Esophagus squamous epithelium (tissue), 5 donors: ENCODE measurements at regions not wholly inside any gene's neighbourhood (a gene's known extent, or its start where the extent isn't known, plus 50 kb on each side); places are given as distances from the start of the nearest gene placed in this dataset.

Experiments
- DNase-seq: peaks from one replicate; lab custom pipeline; 2025; lab: John Stamatoyannopoulos, UW
- H3K27ac ChIP-seq, 4 donors: fragments of 200-600 bp; sonication (generic); one replicate each; pipeline ENCODE4 v1.5.1; 2016 to 2019; ENCODE audit warnings: mild to moderate bottlenecking in 1 of 4
- H3K27me3 ChIP-seq, 4 donors: fragments of 200-600 bp; sonication (generic); 1 replicate in 3 of 4; 2 replicates in 1 of 4; pipeline versions ENCODE4 v1.5.1 to v1.6.0; 2017 to 2021; ENCODE audit warnings: antibody characterized with exemption in 1 of 4
- H3K36me3 ChIP-seq, 3 donors: fragments of 200-600 bp; sonication (generic); one replicate each; pipeline ENCODE4 v1.5.1; 2016 to 2019
- H3K4me1 ChIP-seq, 3 donors: fragments of 200-600 bp; sonication (generic); one replicate each; pipeline ENCODE4 v1.5.1; 2017 to 2019
- H3K4me3 ChIP-seq, 4 donors: fragments of 200-600 bp; sonication (generic); 1 replicate in 3 of 4; 2 replicates in 1 of 4; pipeline ENCODE4 v1.5.1; 2016 to 2019; ENCODE audit warnings: mild to moderate bottlenecking in 2 of 4, moderate library complexity in 1 of 4
- H3K9me3 ChIP-seq, 3 donors: fragments of 200-600 bp; sonication (generic); one replicate each; pipeline ENCODE4 v1.5.1; 2016 to 2019
- POLR2A ChIP-seq, 4 donors: fragments of 450-650 bp; IDR thresholded peaks; one replicate each; pipeline ENCODE4 v1.6.1; 2017; ENCODE audit warnings: antibody characterized with exemption in 4 of 4, mild to moderate bottlenecking in 4 of 4, moderate library complexity in 3 of 4
- WGBS, 2 donors: methylation state at CpG; one replicate each; pipeline ENCODE4 v1.1.5; 2018; 5-methylcytosine and 5-hydroxymethylcytosine counted together
- intact Hi-C: fragments of 100-400 bp; cut with DNase I; formaldehyde crosslinking; loops from one replicate; pipeline ENCODE4 v1.15.0; 2022
- TF ChIP-seq, protein P1 (sequence below), 6 experiments: fragments of 450-650 bp in 4 of 6; fragments of 200-600 bp in 2 of 6; sonication (generic) in 2 of 6; IDR thresholded peaks; one replicate each; pipeline ENCODE4 v1.5.1; 2016 to 2019; ENCODE audit warnings: antibody characterized with exemption in 6 of 6, mild to moderate bottlenecking in 4 of 6, moderate library complexity in 4 of 6
- donor health status: DM: yes; HTN: yes; CAD: no.

- intact Hi-C loops: no loop called here
- H3K4me3 ChIP-seq: no peak overlapping the region
- no peak for DNase-seq
- no peaks in the 10 kb centered on the region for H3K27me3 ChIP-seq
- H3K9me3 ChIP-seq: no peaks in the 10 kb centered on the region
- H3K36me3 ChIP-seq: no peaks in the 10 kb centered on the region
- TF ChIP-seq, protein P1, sequence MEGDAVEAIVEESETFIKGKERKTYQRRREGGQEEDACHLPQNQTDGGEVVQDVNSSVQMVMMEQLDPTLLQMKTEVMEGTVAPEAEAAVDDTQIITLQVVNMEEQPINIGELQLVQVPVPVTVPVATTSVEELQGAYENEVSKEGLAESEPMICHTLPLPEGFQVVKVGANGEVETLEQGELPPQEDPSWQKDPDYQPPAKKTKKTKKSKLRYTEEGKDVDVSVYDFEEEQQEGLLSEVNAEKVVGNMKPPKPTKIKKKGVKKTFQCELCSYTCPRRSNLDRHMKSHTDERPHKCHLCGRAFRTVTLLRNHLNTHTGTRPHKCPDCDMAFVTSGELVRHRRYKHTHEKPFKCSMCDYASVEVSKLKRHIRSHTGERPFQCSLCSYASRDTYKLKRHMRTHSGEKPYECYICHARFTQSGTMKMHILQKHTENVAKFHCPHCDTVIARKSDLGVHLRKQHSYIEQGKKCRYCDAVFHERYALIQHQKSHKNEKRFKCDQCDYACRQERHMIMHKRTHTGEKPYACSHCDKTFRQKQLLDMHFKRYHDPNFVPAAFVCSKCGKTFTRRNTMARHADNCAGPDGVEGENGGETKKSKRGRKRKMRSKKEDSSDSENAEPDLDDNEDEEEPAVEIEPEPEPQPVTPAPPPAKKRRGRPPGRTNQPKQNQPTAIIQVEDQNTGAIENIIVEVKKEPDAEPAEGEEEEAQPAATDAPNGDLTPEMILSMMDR (IDR thresholded peaks at IDR 0.05): no peak
- TF ChIP-seq POLR2A (IDR thresholded peaks at IDR 0.05): no peak
- no peaks in the 10 kb centered on the region for H3K4me1 ChIP-seq
- no peak overlapping the region for H3K27ac ChIP-seq
- 91 to 92% methylated on average over 5 to 8 of the region's 10 CpGs for WGBS, 2 donors
These were observed 135.9 kb upstream of the ASB18 start for GRCh38 chr2:236400046-236400574.

GRCh38 chr2:236400594-236401360 lies 136.6 kb upstream of the ASB18 start:
- no peak for DNase-seq
- 85 to 93% methylated on average over 12 to 14 of the region's 20 CpGs for WGBS, 2 donors
- Histone ChIP-seq H3K9me3 (no peaks in the 10 kb centered on the region), H3K4me1 (no peaks in the 10 kb centered on the region), H3K27me3 (no peaks in the 10 kb centered on the region), H3K4me3 (no peak overlapping the region), H3K36me3 (no peaks in the 10 kb centered on the region), H3K27ac (no peak overlapping the region)
- intact Hi-C loops: no loop called here
- TF ChIP-seq, protein P1 (IDR thresholded peaks at IDR 0.05): no peak
- no peak for TF ChIP-seq POLR2A (IDR thresholded peaks at IDR 0.05)

DNA sequence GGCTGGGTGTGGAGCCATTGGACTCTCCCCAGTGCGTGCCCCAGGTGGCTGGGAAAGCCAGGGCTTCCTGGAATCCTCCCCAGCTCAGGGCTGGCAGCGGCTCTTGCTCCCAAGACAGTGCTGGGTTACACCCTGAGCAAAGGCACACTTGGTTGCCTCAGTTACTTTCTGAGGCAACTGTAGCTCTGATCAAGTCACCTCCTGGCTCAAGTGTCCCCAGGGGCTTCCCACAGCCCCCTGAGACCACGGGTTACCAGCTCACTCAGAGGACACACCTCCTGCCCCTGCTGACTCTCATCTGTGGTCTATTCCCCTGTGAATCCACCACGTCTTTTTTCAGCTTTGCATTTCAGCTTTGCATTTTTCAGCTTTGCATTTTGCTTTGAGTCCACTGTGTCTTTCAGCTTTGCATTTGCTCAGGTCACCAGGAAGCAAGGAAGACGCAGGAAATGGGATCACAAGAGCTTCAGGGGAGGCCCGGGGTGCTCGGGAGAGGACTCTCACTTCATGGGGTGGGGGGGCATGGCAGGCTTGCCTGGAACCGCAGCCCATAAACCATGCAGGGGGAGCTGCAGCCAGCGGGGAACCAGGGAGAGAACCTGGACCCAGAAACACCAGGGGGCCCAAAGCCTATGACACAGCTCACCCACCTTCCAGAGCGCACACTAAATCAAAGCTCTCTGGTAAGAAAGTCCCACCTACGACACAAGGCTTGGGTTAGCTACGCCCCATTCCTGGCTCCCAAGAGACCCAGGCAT lies 138.0 kb upstream of the ASB18 start:
- 56 to 70% methylated on average over 6 to 7 of the region's 12 CpGs for WGBS, 2 donors
- Histone ChIP-seq H3K27me3 (no peaks in the 10 kb centered on the region), H3K4me3 (no peak overlapping the region), H3K9me3 (no peaks in the 10 kb centered on the region), H3K27ac (no peak overlapping the region), H3K36me3 (no peaks in the 10 kb centered on the region), H3K4me1 (no peaks in the 10 kb centered on the region)
- no peak for DNase-seq
- TF ChIP-seq, protein P1 (IDR thresholded peaks at IDR 0.05): no peak
- no peak for TF ChIP-seq POLR2A (IDR thresholded peaks at IDR 0.05)
- intact Hi-C loops: no loop called here

DNA sequence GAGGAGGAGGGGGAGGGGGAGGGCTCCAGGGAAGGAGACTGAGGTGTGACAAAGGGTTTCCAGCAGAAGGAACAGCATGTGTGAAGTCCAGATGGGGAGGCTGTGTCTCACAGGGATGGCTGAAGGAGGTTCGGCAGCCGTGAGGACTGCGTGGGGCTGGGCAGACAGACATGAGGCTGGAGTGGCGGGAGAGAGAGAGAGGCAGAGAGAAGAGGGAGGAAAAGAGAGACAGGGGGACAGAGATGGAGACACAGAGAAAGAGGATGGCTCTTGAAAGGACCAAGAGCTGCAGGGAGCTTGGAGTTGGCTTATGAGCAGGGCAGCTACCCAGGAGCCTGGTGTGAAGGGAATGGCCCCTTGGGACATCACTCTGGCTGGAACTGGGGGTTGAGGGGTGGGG lies 138.9 kb upstream of the ASB18 start:
- Histone ChIP-seq H3K9me3 (no peaks in the 10 kb centered on the region), H3K36me3 (no peaks in the 10 kb centered on the region), H3K4me3 (no peak overlapping the region), H3K27me3 (no peaks in the 10 kb centered on the region), H3K4me1 (no peaks in the 10 kb centered on the region), H3K27ac (no peak overlapping the region)
- intact Hi-C loops: no loop called here
- WGBS, 2 donors: 91 to 94% methylated on average over 4 of the region's 4 CpGs
- DNase-seq: no peak
- no peak for TF ChIP-seq POLR2A (IDR thresholded peaks at IDR 0.05)
- TF ChIP-seq, protein P1 (IDR thresholded peaks at IDR 0.05): no peak

- no peak for DNase-seq
- Histone ChIP-seq H3K36me3 (no peaks in the 10 kb centered on the region), H3K9me3 (no peaks in the 10 kb centered on the region)
These were observed 139.6 kb upstream of the ASB18 start for GRCh38 chr2:236403811-236404210.

More at GRCh38 chr2:236403811-236404210, 139.6 kb upstream of the ASB18 start:
- Histone ChIP-seq H3K27ac (no peak overlapping the region), H3K4me3 (no peak overlapping the region), H3K27me3 (no peaks in the 10 kb centered on the region), H3K4me1 (no peaks in the 10 kb centered on the region)
- intact Hi-C loops: no loop called here
- TF ChIP-seq, protein P1 (IDR thresholded peaks at IDR 0.05): no peak
- TF ChIP-seq POLR2A (IDR thresholded peaks at IDR 0.05): no peak
- 83 to 87% methylated on average over 9 to 10 of the region's 10 CpGs for WGBS, 2 donors
